ENCODE measurements at regions not wholly inside any gene's neighbourhood (a gene's known extent, or its start where the extent isn't known, plus 50 kb on each side); places are given as distances from the start of the nearest gene placed in this dataset.
A peak's percentile ranks its signal among the peaks of the same experiment; 100 is the strongest.

- H3K27ac ChIP-seq (ENCODE audit: low read depth, low read length): no peak overlapping the region
- no peaks in the 10 kb centered on the region for H3K36me3 ChIP-seq (ENCODE audit: insufficient read depth, low read length)
- H3K27ac Mint-ChIP-seq: no peak overlapping the region
- no peaks in the 10 kb centered on the region for H3K4me1 Mint-ChIP-seq
- H3K4me3 ChIP-seq (ENCODE audit: low read length in 2 of 2): no peak overlapping the region
- peaks cover 5 to 15% of the 10 kb centered on the region in 2 donors for H3K27me3 Mint-ChIP-seq
- no peaks in the 10 kb centered on the region for H3K36me3 Mint-ChIP-seq
- POLR2A ChIA-PET (ENCODE audit: partially characterized antibody): no interaction called here
- no peak for DNase-seq
- CTCF ChIA-PET (ENCODE audit: partially characterized antibody): no interaction called here
- no peaks in the 10 kb centered on the region for H3K27me3 ChIP-seq (ENCODE audit: insufficient read depth, low read length)
- H3K9me3 Mint-ChIP-seq: peaks cover 0 to 2% (median 0%) of the 10 kb centered on the region in 8 donors
- no peaks in the 10 kb centered on the region for H3K4me1 ChIP-seq (ENCODE audit: insufficient read depth, low read length)
- intact Hi-C loops (cut with micrococcal nuclease): no loop called here
- H3K4me3 Mint-ChIP-seq: no peak overlapping the region
- H3K9me3 ChIP-seq (ENCODE audit: control insufficient read depth in 1 of 2, low read length in 2 of 2): no peaks in the 10 kb centered on the region
These were observed 78.8 kb upstream of the IGFBP5 start for GRCh38 chr2:216774180-216774579.

DNA sequence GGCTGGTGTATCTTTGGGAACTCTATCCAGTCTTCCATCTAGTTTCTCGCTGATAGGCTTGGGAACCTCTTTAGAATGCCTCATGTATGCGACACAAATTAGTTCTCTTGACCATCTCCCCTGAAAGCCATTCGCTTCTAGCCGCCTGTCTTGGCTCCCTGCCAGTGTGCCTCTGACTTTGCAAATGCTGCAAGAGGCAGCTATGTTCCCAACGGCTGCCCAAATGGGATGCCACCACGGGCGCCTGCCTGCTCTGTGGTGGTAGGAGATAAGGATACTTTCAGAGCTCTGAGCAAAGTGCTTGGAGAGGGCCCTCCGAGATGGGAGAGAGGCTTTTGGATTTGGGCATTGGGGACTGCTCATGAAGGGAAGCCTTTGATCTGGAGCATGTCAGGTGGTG, 77.7 kb upstream of the IGFBP5 start:
- Mint-ChIP-seq H3K27me3 (peaks cover 11 to 14% of the 10 kb centered on the region in 2 donors), H3K27ac (no peak overlapping the region), H3K9me3 (peaks cover 0 to 2% (median 0%) of the 10 kb centered on the region in 8 donors), H3K4me3 (no peak overlapping the region), H3K4me1 (no peaks in the 10 kb centered on the region), H3K36me3 (no peaks in the 10 kb centered on the region)
- H3K9me3 ChIP-seq (ENCODE audit: control insufficient read depth in 1 of 2, low read length in 2 of 2): no peaks in the 10 kb centered on the region
- H3K27ac ChIP-seq (ENCODE audit: low read depth, low read length): no peak overlapping the region
- POLR2A ChIA-PET (ENCODE audit: partially characterized antibody): no interaction called here
- no peaks in the 10 kb centered on the region for H3K27me3 ChIP-seq (ENCODE audit: insufficient read depth, low read length)
- no peaks in the 10 kb centered on the region for H3K36me3 ChIP-seq (ENCODE audit: insufficient read depth, low read length)
- DNase-seq: no peak
- no peak overlapping the region for H3K4me3 ChIP-seq (ENCODE audit: low read length in 2 of 2)
- intact Hi-C loops (cut with micrococcal nuclease): no loop called here
- H3K4me1 ChIP-seq (ENCODE audit: insufficient read depth, low read length): no peaks in the 10 kb centered on the region
- CTCF ChIA-PET (ENCODE audit: partially characterized antibody): no interaction called here

DNA sequence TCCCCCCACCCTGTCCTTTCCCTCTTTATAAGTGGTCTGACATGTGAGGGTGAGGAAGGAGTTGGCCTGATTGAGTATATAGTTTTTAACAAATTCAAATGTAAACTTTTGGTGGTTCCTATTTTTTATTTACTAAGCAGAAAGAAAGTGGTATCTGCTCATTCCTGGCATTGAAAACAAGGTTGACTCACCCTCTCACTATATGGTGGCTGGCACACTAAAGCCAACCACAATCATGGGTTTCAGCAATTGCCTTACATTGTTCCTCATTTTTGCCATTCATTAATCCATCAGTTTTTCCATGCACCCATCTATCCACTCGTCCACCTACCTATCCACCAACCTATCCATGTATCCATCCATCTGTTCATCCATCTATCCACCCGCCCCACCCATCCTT, 75.4 kb upstream of the IGFBP5 start:
- Mint-ChIP-seq H3K4me1 (no peaks in the 10 kb centered on the region), H3K36me3 (no peaks in the 10 kb centered on the region), H3K4me3 (no peak overlapping the region), H3K27me3 (peaks cover 11 to 15% of the 10 kb centered on the region in 2 donors), H3K9me3 (peaks cover 0 to 2% (median 0%) of the 10 kb centered on the region in 8 donors), H3K27ac (no peak overlapping the region)
- H3K27me3 ChIP-seq (ENCODE audit: insufficient read depth, low read length): no peaks in the 10 kb centered on the region
- no peaks in the 10 kb centered on the region for H3K36me3 ChIP-seq (ENCODE audit: insufficient read depth, low read length)
- CTCF ChIA-PET (ENCODE audit: partially characterized antibody): no interaction called here
- DNase-seq: no peak
- intact Hi-C loops (cut with micrococcal nuclease): no loop called here
- no peak overlapping the region for H3K27ac ChIP-seq (ENCODE audit: low read depth, low read length)
- no peak overlapping the region for H3K4me3 ChIP-seq (ENCODE audit: low read length in 2 of 2)
- no peaks in the 10 kb centered on the region for H3K9me3 ChIP-seq (ENCODE audit: control insufficient read depth in 1 of 2, low read length in 2 of 2)
- H3K4me1 ChIP-seq (ENCODE audit: insufficient read depth, low read length): no peaks in the 10 kb centered on the region
- POLR2A ChIA-PET (ENCODE audit: partially characterized antibody): no interaction called here

GRCh38 chr2:216770050-216770449, 74.7 kb upstream of the IGFBP5 start:
- POLR2A ChIA-PET (ENCODE audit: partially characterized antibody): no interaction called here
- Mint-ChIP-seq H3K27ac (no peak overlapping the region), H3K4me1 (no peaks in the 10 kb centered on the region), H3K9me3 (peaks cover 0 to 2% (median 0%) of the 10 kb centered on the region in 8 donors), H3K36me3 (no peaks in the 10 kb centered on the region), H3K27me3 (peaks cover 12 to 15% of the 10 kb centered on the region in 2 donors), H3K4me3 (no peak overlapping the region)
- no peak overlapping the region for H3K4me3 ChIP-seq (ENCODE audit: low read length in 2 of 2)
- no peaks in the 10 kb centered on the region for H3K4me1 ChIP-seq (ENCODE audit: insufficient read depth, low read length)
- no peak overlapping the region for H3K27ac ChIP-seq (ENCODE audit: low read depth, low read length)
- H3K9me3 ChIP-seq (ENCODE audit: control insufficient read depth in 1 of 2, low read length in 2 of 2): no peaks in the 10 kb centered on the region
- no peaks in the 10 kb centered on the region for H3K36me3 ChIP-seq (ENCODE audit: insufficient read depth, low read length)
- intact Hi-C loops (cut with micrococcal nuclease): no loop called here
- CTCF ChIA-PET (ENCODE audit: partially characterized antibody): no interaction called here
- H3K27me3 ChIP-seq (ENCODE audit: insufficient read depth, low read length): no peaks in the 10 kb centered on the region
- DNase-seq: no peak

DNA sequence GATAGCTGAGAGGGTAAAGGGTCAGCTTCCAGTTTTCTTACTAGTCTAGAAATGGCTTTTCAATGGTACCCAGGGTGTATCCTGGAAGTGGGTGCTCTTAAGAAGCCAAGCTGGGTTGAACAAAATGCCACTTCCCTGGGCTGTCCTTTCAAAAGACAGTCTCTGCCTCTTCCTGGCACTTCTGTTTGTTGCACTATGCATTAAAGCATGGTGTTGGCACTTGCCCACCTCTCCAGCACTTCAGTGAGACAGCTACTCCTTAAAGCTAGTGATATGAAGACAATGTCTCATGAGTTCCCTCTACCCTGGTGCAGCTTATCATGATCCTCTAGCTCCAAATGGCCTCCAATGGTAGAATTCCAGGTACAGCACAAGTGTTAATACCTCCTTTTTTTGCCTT, 74.3 kb upstream of the IGFBP5 start:
- Mint-ChIP-seq H3K9me3 (peaks cover 0 to 2% (median 0%) of the 10 kb centered on the region in 8 donors), H3K27me3 (peaks cover 11 to 15% of the 10 kb centered on the region in 2 donors), H3K4me3 (no peak overlapping the region), H3K4me1 (no peaks in the 10 kb centered on the region), H3K36me3 (no peaks in the 10 kb centered on the region), H3K27ac (no peak overlapping the region)
- Histone ChIP-seq H3K27ac (ENCODE audit: low read depth, low read length) (no peak overlapping the region), H3K4me1 (ENCODE audit: insufficient read depth, low read length) (no peaks in the 10 kb centered on the region), H3K4me3 (ENCODE audit: low read length in 2 of 2) (no peak overlapping the region), H3K27me3 (ENCODE audit: insufficient read depth, low read length) (no peaks in the 10 kb centered on the region), H3K36me3 (ENCODE audit: insufficient read depth, low read length) (no peaks in the 10 kb centered on the region), H3K9me3 (ENCODE audit: control insufficient read depth in 1 of 2, low read length in 2 of 2) (no peaks in the 10 kb centered on the region)
- intact Hi-C loops (cut with micrococcal nuclease): no loop called here
- POLR2A ChIA-PET (ENCODE audit: partially characterized antibody): no interaction called here
- no peak for DNase-seq
- CTCF ChIA-PET (ENCODE audit: partially characterized antibody): no interaction called here

GRCh38 chr2:216768908-216769411, 73.6 kb upstream of the IGFBP5 start:
- no peak for DNase-seq
- Histone ChIP-seq H3K4me3 (ENCODE audit: low read length in 2 of 2) (no peak overlapping the region), H3K27me3 (ENCODE audit: insufficient read depth, low read length) (no peaks in the 10 kb centered on the region), H3K27ac (ENCODE audit: low read depth, low read length) (no peak overlapping the region), H3K4me1 (ENCODE audit: insufficient read depth, low read length) (no peaks in the 10 kb centered on the region), H3K9me3 (ENCODE audit: control insufficient read depth in 1 of 2, low read length in 2 of 2) (no peaks in the 10 kb centered on the region), H3K36me3 (ENCODE audit: insufficient read depth, low read length) (no peaks in the 10 kb centered on the region)
- ChIA-PET CTCF (ENCODE audit: partially characterized antibody) (no interaction called here), POLR2A (ENCODE audit: partially characterized antibody) (no interaction called here)
- no peaks in the 10 kb centered on the region for H3K36me3 Mint-ChIP-seq
- H3K4me3 Mint-ChIP-seq: peak overlapping the region in 1 of 8 donors; percentile 9
- peaks cover 7 to 15% of the 10 kb centered on the region in 2 donors for H3K27me3 Mint-ChIP-seq
- peaks cover 0 to 2% (median 0%) of the 10 kb centered on the region in 8 donors for H3K9me3 Mint-ChIP-seq
- intact Hi-C loops (cut with micrococcal nuclease): no loop called here
- no peak overlapping the region for H3K27ac Mint-ChIP-seq
- no peaks in the 10 kb centered on the region for H3K4me1 Mint-ChIP-seq

DNA sequence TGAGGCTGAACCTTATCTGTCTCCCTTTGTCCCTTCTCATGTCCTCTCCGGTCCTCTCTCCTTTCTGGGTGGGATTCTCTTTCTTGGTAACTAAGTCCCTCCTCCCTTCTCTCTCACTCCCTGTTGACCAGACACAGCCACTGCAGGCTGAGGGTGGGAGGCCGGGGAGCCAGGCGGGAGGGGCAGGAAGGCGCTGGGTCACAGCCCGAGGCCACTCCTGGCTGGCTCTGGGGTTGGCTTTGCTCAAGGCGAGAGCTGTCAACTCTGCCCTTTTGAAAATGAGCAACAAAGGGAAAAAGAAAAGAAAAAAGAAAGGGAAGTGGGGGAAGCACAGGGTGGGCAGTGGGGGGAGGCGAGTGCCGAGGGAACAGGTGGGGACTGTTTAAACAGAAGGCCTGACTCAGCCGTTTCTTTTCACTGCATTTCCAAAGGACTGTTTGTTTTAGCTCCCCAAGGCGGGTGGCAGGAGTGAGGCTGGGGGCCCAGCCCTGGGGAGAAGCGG, 70.5 kb upstream of the IGFBP5 start:
- DNase-seq: no peak
- Histone ChIP-seq H3K36me3 (ENCODE audit: insufficient read depth, low read length) (no peaks in the 10 kb centered on the region), H3K27ac (ENCODE audit: low read depth, low read length) (no peak overlapping the region), H3K4me3 (ENCODE audit: low read length in 2 of 2) (no peak overlapping the region), H3K9me3 (ENCODE audit: control insufficient read depth in 1 of 2, low read length in 2 of 2) (no peaks in the 10 kb centered on the region), H3K27me3 (ENCODE audit: insufficient read depth, low read length) (no peaks in the 10 kb centered on the region), H3K4me1 (ENCODE audit: insufficient read depth, low read length) (no peaks in the 10 kb centered on the region)
- intact Hi-C loops (cut with micrococcal nuclease): no loop called here
- no peak overlapping the region for H3K27ac Mint-ChIP-seq
- H3K27me3 Mint-ChIP-seq: peaks cover 8 to 18% of the 10 kb centered on the region in 2 donors
- no peak overlapping the region for H3K4me3 Mint-ChIP-seq
- ChIA-PET CTCF (ENCODE audit: partially characterized antibody) (no interaction called here), POLR2A (ENCODE audit: partially characterized antibody) (no interaction called here)
- H3K4me1 Mint-ChIP-seq: no peaks in the 10 kb centered on the region
- no peaks in the 10 kb centered on the region for H3K9me3 Mint-ChIP-seq
- H3K36me3 Mint-ChIP-seq: no peaks in the 10 kb centered on the region

- Mint-ChIP-seq H3K9me3 (peaks cover 0 to 1% (median 0%) of the 10 kb centered on the region in 8 donors), H3K27ac (peak overlapping the region in 1 of 7 donors; percentile 24), H3K4me1 (no peaks in the 10 kb centered on the region), H3K36me3 (no peaks in the 10 kb centered on the region), H3K4me3 (no peak overlapping the region), H3K27me3 (peaks cover 10 to 12% of the 10 kb centered on the region in 2 donors)
- ChIA-PET CTCF (ENCODE audit: partially characterized antibody) (no interaction called here), POLR2A (ENCODE audit: partially characterized antibody) (no interaction called here)
- no peaks in the 10 kb centered on the region for H3K9me3 ChIP-seq (ENCODE audit: control insufficient read depth in 1 of 2, low read length in 2 of 2)
- intact Hi-C loops (cut with micrococcal nuclease): no loop called here
- H3K27ac ChIP-seq (ENCODE audit: low read depth, low read length): no peak overlapping the region
- no peak for DNase-seq
- no peaks in the 10 kb centered on the region for H3K4me1 ChIP-seq (ENCODE audit: insufficient read depth, low read length)
- no peak overlapping the region for H3K4me3 ChIP-seq (ENCODE audit: low read length in 2 of 2)
- no peaks in the 10 kb centered on the region for H3K27me3 ChIP-seq (ENCODE audit: insufficient read depth, low read length)
- H3K36me3 ChIP-seq (ENCODE audit: insufficient read depth, low read length): no peaks in the 10 kb centered on the region
These were observed 68.0 kb upstream of the IGFBP5 start for GRCh38 chr2:216763396-216763795.

All from CD4-positive, alpha-beta memory T cell (primary cell).